ENCODE measurements at regions not wholly inside any gene's neighbourhood (a gene's known extent, or its start where the extent isn't known, plus 50 kb on each side); places are given as distances from the start of the nearest gene placed in this dataset.

GRCh38 chr7:32171248-32171647 lies 101.0 kb upstream of the PDE1C start:
- DNase-seq: no peak

- no peak for DNase-seq
Observed at GRCh38 chr7:32170838-32171237, 100.6 kb upstream of the PDE1C start.

- no peak for DNase-seq
Observed at GRCh38 chr7:32169228-32169627, 99.0 kb upstream of the PDE1C start.

GRCh38 chr7:32167815-32168214 lies 97.6 kb upstream of the PDE1C start:
- no peak for DNase-seq

- no peak for DNase-seq
Observed at GRCh38 chr7:32167256-32167655, 97.0 kb upstream of the PDE1C start.

- no peak for DNase-seq
Observed at GRCh38 chr7:32164341-32164996, 94.3 kb upstream of the PDE1C start.

- no peak for DNase-seq
Observed at GRCh38 chr7:32163896-32164295, 93.7 kb upstream of the PDE1C start.

GRCh38 chr7:32163141-32163806 lies 93.1 kb upstream of the PDE1C start:
- DNase-seq: no peak

GRCh38 chr7:32161708-32162107 lies 91.5 kb upstream of the PDE1C start:
- DNase-seq: no peak

- no peak for DNase-seq
Observed at GRCh38 chr7:32158751-32159745, 88.8 kb upstream of the PDE1C start.

- DNase-seq: no peak
Observed at GRCh38 chr7:32158076-32158475, 87.9 kb upstream of the PDE1C start.

GRCh38 chr7:32155712-32156111 lies 85.5 kb upstream of the PDE1C start:
- DNase-seq: no peak

- DNase-seq: no peak
Observed at GRCh38 chr7:32154797-32155196, 84.6 kb upstream of the PDE1C start.

GRCh38 chr7:32153006-32153405 lies 82.8 kb upstream of the PDE1C start:
- DNase-seq: no peak

GRCh38 chr7:32152576-32152975 lies 82.4 kb upstream of the PDE1C start:
- DNase-seq: no peak

- no peak for DNase-seq
Observed at GRCh38 chr7:32150589-32150988, 80.4 kb upstream of the PDE1C start.

GRCh38 chr7:32150039-32150438 lies 79.8 kb upstream of the PDE1C start:
- DNase-seq: no peak

GRCh38 chr7:32147546-32148268 lies 77.5 kb upstream of the PDE1C start:
- DNase-seq: no peak

- DNase-seq: no peak
Observed at GRCh38 chr7:32145911-32146310, 75.7 kb upstream of the PDE1C start.

GRCh38 chr7:32144676-32145075 lies 74.5 kb upstream of the PDE1C start:
- DNase-seq: no peak

GRCh38 chr7:32143301-32143700 lies 73.1 kb upstream of the PDE1C start:
- no peak for DNase-seq

GRCh38 chr7:32142649-32143048 lies 72.4 kb upstream of the PDE1C start:
- DNase-seq: no peak
